ENCODE measurements at regions not wholly inside any gene's neighbourhood (a gene's known extent, or its start where the extent isn't known, plus 50 kb on each side); places are given as distances from the start of the nearest gene placed in this dataset.

GRCh38 chr10:6701289-6701688 lies 121.2 kb upstream of the PRKCQ start:
- 0 out of 2 replicates have a peak, but pooled peaks have one; percentile 10 for TF ChIP-seq CTCF (conservative IDR thresholded peaks at IDR 0.05; ENCODE audit: low read depth, low read length)
- no peak for TF ChIP-seq EZH2phosphoT487 (IDR thresholded peaks at IDR 0.05; ENCODE audit: borderline replicate concordance, low read length)
